ENCODE measurements at regions not wholly inside any gene's neighbourhood (a gene's known extent, or its start where the extent isn't known, plus 50 kb on each side); places are given as distances from the start of the nearest gene placed in this dataset.

DNA sequence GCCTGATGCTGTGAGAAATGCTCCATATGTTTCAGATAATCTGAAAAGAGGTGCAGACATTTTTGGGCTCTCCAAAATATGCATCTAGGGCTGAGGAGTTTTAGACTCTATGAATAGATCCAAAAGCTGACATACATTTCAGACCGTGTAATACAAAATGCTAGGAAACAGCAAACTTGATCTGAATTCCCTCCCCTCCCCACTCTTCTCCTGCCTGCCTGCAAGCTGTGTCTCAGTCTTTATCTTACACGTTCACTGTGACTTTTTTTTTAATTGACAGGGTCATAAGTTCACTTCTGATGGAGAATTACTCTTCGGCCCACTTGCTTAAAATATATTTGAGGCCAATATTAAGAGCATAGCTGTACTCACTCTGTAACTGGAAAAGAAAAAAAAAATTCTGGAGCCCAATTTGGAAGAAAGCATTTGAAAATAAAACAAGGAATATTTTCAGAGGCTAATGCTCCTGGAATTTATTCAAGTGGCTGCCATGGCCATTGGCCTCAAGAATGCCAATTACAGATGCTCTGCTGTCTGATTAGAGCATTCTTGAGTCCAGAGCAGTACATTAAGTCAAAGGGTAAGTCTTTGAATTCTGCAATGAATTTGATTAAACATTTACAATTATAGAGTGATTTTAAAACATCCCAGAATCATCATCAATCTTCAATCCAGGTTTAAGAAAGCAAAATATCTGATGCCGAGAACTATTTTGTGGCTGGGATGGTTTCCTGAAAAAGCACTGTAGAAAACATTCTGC lies 146.2 kb upstream of the SEMA6D start:
- no peak for DNase-seq (ENCODE audit: low spot score)

DNA sequence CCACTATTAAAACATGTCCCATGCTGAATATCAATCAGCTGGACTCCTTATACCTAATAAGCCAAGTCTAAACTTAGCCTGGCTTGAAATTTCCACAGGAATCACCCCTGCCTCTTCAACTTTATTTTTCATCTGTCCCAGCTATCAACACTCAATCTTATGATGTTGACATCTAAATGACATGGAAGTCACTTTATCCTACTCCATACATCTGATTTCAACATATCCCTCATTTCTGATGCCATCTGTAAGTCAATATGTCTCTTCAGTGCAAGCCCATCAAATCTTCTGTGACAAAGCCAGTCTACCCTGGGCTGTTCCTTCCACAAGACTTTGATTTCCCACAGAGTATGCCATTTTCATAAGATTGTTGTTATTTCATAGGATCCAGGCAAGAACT lies 143.6 kb upstream of the SEMA6D start:
- DNase-seq (ENCODE audit: low spot score) = no peak

DNA sequence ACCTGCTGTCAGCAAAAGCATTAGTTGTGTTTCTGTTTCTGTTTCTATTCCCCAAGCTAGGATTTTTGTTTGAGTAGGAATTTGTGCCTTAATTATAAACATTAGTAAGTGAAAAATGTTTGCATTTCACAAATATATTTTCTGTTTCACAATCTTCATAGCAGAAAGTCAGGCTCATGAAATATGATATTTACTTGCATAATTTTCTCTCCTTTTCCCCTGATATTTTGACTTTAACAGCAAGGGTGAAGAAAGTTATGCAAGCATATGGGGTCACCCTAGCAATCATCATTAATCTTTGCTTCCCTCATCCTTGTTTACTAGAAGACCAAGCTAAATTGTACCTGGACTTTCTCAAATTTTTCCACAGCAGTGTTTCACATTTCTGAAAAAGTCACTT lies 140.3 kb upstream of the SEMA6D start:
- DNase-seq (ENCODE audit: low spot score) = no peak

DNA sequence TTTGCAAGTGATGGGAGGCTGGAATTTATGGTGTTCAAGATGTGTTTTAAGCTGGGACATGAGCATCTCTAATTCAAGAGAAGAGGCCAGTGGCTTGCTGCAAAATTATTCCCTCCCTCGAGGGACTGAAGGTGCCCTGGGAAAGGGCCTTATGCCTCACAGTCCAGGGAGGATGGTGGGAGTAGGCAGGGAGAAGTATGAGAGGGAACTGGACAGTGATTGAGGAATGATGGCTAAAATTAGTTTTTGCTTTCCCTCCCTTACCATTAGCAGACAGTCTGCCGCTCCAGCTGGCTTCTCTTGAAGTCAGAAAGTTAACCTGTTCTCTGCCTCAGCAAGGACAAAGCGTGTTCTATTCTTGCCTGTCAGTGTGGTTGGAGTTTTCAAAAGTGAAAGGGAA lies 139.8 kb upstream of the SEMA6D start:
- DNase-seq (ENCODE audit: low spot score) = no peak

DNA sequence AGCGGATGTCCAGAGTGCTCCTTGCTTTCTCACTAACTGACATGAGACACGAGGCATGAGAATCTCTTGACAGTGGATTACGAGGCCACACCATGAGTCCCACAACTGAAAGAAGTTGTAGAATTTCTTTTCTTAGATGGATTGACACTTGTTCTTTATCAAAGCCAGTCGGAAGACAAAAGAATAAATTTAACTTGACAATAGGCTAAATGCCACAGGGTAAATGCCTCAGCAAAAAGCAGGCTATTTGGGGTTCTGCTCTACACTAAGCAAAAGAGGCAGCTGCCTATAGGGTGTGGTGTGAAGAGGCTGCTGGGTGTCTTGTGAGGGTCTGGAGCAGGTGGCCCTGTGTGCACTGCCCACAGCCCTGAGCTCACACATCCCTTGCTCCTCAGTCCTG lies 135.1 kb upstream of the SEMA6D start:
- DNase-seq (ENCODE audit: low spot score) = no peak

DNA sequence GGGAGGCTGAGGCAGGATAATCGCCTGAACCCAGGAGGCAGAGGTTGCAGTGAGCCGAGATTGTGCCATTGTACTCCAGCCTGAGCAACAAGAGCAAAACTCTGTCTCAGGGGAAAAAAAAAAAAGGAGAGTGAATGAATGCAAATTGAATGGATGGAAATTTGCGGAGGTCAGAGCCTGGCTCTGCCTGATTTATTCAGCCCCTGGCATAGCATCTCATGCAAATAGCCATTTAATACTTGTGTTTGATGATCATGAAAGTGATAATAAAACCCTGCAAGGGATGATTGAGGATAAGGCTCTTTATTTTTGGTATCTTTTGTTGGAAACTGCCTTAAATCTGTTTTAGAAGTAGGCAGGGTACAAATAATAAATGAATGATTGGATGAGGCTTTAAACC lies 133.0 kb upstream of the SEMA6D start:
- DNase-seq (ENCODE audit: low spot score) = no peak

DNA sequence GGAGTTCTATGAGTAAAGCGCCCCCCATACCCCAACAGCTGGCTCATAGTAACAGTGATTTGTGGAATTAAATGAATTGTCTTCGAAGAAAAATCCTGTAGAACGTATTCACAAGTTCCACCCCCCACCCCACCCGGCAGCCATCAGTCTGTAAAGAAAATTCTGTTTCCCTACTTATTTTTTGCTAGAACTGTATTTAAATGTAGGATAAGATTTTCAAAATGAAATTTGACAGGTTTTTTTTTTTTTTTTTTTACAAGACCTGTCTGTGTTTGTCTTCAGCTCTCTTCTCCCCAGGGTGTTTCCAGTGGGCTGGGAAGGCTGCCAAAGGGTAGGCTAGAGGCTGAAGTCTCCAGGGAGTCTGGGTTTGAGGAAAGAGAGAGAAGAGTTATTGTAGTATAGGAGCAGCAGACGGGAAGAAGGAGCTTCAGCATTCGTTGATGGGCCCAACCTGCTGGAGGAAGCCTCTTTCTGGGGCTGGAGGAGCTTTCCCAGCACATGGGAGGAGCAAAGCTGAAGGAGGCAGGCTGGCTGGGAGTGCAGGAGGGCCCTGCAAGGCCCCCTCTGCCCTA lies 130.6 kb upstream of the SEMA6D start:
- no peak for DNase-seq (ENCODE audit: low spot score)

DNA sequence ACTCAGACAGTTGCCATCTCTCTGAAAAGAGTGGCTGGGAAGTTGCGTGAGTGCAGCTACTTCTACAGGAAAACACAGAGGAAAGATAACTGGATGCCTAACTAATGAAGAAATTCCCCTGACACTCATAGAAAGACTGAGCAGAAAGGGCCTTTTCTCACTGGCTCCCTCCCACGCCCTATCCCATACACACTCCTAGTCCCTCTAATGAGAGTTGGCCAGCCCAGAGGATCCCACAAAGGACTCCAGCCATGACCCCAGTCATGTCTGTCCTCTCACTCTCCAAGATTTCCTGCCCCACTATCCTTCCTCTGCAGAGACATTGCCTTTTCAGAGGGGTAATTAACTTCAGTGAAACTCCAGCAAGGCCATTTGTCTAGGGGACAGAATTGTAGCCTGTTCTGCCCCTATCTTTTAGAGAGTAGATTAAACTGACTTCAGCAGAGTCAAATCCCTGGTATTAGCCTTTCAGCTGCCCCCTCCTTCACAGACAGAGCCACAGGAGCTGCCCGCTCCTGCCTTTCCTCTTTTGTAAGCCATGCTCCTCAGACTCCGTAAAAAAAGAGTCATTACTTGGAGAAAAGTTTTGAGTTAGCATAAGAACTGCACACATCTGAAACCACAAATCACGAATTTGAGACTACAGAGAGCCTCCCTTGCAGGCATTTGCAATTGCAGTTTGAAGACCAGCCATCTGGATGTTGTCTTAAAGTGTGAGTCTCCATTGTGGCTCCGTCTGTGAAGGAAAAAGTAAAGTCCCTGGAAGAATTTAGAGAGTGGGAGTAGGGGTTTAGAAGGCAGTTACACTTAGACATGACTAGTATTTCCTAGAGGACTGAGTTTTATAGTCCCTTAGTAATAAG lies 129.1 kb upstream of the SEMA6D start:
- DNase-seq (ENCODE audit: low spot score) = no peak

DNA sequence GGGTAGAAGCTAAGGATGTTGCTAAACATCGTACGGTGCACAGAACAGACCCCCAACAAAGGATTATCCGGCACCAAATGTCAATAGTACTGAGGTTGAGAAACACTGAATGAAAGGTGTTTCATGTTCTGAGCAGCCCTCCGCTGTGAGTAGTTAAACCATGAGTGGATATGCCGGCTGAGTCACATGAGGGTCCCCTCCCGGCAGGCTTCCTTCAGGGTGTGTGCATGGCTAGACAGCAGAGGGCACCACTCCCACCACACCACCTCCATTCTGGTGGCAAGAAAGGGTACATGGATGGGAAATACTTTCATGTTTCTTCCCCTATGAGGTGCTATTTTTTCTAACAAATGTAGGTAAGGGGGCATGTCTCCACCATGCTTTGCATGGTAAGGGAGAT lies 128.3 kb upstream of the SEMA6D start:
- no peak for DNase-seq (ENCODE audit: low spot score)

DNA sequence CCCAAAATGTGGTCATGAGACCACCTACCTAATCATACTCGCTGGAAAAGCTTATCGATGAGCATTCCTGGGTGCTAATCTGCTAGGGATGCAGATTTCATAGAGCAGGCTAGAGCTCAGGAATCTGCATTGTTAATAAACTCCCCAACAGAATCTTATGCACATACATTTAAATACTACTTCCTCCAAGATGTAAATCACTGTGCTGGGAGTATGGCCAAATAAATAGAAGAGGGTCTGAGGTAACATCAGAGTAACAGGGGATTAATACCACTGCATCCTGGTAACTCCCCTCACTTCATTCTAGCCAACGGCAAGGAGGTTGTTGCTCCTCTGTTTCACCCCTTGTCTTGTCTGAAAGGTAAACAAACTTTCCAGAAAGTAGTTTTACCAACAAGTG lies 118.3 kb upstream of the SEMA6D start:
- no peak for DNase-seq (ENCODE audit: low spot score)

DNA sequence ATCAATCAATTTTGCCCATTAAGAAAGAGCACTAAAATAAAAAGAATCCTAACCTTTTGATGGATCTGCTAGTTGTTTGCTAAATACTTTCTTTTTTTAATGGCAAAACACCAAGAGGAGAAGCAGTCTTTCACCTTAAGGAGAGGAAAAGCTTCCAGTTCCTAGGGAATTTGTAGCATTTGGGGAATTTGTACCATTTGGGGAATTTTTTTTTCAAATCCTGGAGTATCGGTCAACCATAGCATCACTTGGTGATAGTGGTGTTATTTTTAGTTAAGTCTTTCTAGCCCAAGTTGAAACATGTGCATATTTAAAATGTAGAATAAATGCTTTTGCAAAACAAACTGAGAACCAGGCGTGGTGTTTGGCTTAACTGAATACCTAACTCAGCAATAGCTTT lies 117.5 kb upstream of the SEMA6D start:
- DNase-seq (ENCODE audit: low spot score) = no peak

DNA sequence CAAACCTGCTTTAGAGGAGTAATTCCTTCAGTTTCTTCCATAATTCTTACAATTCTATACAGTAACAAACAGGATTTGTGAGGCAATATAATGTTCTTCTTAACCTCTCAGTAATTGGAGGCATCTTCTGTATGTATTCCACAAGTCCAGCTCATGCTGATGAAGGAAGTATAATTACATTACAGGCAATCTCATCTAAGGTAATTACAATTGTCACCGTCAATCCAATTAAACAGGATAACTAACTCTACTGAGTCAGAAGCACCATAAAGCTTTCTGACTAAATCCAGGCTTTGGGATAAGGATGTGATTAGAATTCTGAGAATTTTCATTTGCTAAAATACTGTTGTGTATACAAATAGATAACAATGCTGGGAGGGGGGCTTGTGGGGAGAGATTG lies 115.2 kb upstream of the SEMA6D start:
- DNase-seq (ENCODE audit: low spot score) = no peak

DNA sequence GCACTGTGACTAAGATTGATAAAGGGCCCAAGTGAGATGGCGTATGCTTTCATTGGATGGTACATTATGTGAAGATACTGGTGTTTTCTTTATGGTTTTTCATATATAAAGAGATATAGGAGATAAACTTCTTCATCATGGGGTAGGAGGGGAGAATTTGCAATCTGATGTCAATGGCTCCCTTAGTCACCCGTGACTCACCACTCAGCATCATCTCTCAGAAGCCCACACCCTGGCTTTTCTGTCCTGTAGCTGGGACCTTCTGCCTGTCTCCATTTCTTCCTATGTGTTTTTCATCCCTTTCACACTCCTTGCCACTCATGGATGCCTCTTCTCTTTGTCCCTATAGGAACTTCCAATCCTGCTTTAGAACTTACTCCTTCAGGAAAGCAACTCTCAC lies 114.3 kb upstream of the SEMA6D start:
- no peak for DNase-seq (ENCODE audit: low spot score)

DNA sequence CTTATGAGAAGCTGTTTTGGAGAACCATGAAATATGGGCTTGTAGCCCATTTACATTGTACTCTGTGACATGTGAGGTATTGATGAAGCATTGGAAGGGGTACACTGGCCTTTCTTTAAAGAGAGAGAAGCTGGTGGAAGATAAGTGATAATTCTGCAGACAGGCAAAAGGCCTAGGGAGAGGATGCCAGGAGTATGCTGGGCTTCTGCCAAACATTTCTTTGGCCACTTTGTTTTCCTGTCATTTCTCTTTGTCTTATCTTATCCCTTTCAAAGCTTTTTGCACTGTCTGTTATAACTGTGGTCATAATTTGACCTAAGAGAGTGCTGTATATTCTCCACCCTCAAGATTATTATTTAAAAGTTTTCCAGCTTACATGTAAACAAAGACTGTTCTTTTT lies 109.6 kb upstream of the SEMA6D start:
- no peak for DNase-seq (ENCODE audit: low spot score)

DNA sequence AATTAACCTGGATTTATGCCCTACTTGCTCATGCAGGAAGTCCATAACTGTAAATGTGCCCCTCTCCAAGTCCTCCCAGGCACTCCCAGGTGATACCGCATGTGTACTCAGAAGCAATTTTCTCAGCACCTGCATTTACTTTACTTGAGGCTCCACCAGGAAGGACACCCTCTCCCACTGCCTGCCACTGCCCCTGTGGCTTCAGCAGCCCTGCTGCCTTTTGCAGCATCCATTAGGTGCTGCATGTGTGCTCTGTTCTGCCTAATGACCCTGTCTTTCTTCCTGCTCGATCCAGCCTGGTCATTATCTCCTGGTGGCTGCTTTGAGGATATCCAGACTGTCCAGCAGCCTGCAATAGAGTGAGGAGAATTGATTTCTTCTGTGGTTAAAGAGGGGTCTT lies 107.6 kb upstream of the SEMA6D start:
- no peak for DNase-seq (ENCODE audit: low spot score)

DNA sequence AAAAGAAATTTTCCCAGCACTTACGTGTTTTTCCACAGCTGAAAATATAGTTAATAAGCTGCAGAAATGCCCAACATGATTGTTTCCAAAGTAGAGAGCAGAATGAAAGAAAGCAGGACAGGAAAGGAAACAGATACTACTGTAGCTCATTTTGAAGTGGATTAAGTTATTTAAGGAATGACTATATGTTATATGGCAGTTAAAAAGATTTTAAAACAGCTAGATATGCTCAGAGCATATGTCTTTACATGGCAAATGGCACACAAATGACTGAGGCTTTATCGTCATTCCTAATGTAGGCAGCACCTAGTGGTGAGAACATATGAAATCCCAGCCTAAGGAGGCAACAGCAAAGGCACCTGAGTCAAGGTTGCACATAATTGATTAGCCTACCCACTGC lies 106.6 kb upstream of the SEMA6D start:
- no peak for DNase-seq (ENCODE audit: low spot score)

DNA sequence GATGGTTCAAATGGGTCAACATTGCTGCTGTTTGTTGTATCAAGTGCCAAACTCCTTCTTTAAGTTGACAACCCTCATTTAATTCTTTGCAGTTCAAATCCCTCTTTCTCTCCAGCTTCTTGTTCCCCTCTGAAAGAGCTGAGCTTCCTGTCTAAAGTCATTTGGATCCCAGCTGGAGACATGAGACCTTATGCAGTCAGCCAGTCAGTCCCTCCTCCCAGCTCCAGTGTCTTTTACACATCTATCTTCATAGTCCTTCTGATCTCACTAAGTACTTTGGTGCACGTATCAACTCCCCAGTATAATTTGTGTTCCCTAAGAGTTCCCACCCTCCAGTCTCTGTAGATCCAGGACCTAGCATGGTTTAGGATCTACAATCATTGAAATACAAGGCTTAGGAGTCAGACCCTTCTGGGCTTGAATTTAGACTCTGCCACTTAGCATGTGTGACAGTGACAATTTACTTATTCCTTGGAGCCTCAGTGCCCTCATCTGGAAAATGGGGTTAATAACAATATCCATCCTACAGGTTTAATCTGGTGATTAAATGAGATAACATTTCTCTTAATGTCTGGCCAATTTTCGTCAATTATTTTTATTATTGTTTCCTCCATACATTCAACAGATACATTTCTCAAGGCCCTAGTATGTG lies 102.8 kb upstream of the SEMA6D start:
- no peak for DNase-seq (ENCODE audit: low spot score)

DNA sequence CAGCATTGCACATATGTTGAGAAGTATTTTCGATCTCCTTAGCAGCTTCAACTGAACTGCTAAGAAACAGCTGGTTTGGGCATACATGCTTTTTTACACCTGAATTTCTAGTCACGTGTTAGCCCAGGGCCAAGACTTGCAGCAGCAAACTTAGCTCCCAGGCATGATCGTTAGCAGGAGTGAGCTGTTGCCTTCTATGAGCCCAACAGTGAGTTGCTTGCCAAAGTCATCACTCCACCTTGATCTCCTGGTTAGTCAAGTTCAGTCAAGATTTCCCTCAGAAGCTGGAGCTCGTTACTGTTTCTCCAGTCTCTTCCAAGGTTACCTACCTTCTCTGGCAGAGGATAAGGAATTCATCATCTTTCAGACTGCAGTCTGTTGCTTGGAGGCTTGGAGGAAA lies 100.4 kb upstream of the SEMA6D start:
- no peak for DNase-seq (ENCODE audit: low spot score)

DNA sequence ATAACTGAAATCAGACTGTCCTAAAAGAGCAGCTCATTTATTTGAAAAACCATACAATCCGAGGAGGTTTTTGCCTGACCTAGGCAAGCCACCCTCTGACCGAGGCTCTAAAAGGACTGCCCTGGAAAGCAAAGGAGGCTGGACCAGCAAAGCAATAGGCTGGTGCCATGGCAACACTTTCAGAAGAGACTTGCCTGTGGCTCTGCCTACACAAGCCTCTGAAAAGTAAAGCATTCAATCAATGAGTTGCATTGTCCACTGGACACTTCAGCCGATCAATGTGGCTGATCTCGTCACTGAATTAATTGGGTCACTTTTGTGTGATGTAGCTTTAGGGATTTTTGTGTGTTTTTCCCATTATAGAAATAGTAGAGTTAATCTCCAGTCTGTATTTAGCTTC lies 99.1 kb upstream of the SEMA6D start:
- no peak for DNase-seq (ENCODE audit: low spot score)

DNA sequence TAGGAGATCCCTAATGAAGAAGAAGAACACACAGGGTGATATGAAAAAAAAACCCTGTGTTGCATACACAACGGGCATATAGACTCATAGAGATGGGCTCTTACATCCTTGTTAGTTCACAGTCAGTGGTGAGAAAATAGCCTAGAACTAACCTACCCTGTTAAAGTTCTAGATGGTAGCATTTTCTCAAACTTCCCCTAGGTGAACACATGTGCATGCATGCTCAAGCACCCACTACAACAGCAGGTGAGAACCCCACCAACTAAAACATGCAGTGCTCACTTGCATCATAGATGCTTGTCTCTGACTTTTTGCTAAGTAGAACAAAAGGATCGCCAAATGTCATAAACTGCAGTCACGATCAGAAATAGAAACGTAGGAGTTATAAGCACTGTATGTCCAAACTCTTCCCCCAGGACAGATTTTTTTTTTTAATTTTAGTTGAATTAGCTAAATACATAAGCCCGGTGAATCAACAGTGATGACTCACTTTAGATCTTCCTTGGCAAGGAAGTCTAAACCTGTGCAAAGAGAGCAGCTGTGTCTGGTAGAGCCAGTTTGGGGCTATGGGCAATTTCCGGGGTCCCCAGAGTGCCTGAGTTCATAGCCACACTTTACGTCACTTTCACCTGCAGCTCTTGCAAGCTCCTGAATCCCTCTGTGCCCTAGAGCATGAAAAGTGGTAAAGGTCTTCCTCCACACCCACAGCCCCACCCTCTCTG lies 96.2 kb upstream of the SEMA6D start:
- DNase-seq (ENCODE audit: low spot score) = no peak

DNA sequence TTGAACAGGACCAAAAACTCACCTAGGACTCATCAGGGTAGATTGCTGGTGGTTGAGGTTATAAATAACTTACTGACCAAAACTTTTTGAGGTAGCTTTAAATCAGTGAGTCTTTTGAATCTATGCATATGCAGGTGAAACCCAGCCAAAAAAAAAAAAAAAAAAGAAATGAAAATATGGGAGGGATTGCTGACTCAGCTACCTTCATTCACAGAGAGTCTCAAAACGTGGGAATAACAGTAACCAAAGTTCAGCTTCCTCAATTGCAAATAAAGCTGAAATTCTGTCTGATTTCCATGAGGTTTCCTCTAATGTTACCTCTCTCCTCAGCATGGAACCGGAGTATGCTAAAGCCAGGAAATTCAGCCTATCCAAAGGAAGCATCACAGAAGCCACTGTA lies 95.2 kb upstream of the SEMA6D start:
- DNase-seq (ENCODE audit: low spot score) = no peak

DNA sequence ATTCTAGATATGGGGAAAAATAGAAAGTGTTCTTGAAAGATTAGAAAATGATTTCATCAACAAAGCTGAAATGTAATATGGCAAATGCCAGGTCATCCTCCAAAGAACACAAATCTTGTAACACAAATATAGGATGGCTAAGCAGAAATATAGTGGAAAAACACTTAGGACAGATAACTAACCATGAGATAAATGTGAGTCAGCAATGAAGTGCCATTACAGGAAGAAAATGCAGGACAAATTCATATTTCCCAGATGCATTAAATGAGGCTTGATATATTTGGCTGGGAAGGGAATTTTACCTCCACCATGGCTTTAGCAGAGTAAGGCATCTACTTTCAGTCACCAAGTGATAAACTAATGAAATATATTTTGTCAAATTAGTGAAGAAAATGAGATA lies 92.8 kb upstream of the SEMA6D start:
- no peak for DNase-seq (ENCODE audit: low spot score)

Measured in kidney capillary endothelial cell (primary cell).